Activated naive CD4-positive, alpha-beta T cell treated with anti-CD3 and anti-CD28 coated beads, Interleukin-2, amount 50 U/mL, for 72 hours (primary cell): ENCODE measurements at regions not wholly inside any gene's neighbourhood (a gene's known extent, or its start where the extent isn't known, plus 50 kb on each side); places are given as distances from the start of the nearest gene placed in this dataset.
A peak's percentile ranks its signal among the peaks of the same experiment; 100 is the strongest.
"Not testable (repeated sequence)": the region's sequence is repeated elsewhere in the genome, so short reads cannot be mapped to it uniquely, and the experiment has no call there.

ENCODE experiments used
- ATAC-seq, 2 donors: fragments of 150-1000 bp; cut with Tn5 transposase; 2 replicates each; pipeline ENCODE4 v1.10.0; 2021; ENCODE audit warnings: mild to moderate bottlenecking in 2 of 2, moderate library complexity in 2 of 2
- DNase-seq, 2 donors: peaks; one replicate each; pipeline ENCODE4 v3.0.0; 2021 to 2022; ENCODE audit warnings: low spot score in 2 of 2
- H3K27ac Mint-ChIP-seq, 2 donors: one replicate each; pipeline ENCODE4 v1.8.0; 2022; ENCODE audit warnings: mild to moderate bottlenecking in 2 of 2, mixed read lengths in 2 of 2
- H3K36me3 Mint-ChIP-seq, 2 donors: one replicate each; pipeline ENCODE4 v1.8.0; 2022; ENCODE audit warnings: mixed read lengths in 2 of 2
- H3K9me3 Mint-ChIP-seq, 2 donors: one replicate each; pipeline ENCODE4 v1.8.0; 2022; ENCODE audit warnings: mixed read lengths in 2 of 2

DNA sequence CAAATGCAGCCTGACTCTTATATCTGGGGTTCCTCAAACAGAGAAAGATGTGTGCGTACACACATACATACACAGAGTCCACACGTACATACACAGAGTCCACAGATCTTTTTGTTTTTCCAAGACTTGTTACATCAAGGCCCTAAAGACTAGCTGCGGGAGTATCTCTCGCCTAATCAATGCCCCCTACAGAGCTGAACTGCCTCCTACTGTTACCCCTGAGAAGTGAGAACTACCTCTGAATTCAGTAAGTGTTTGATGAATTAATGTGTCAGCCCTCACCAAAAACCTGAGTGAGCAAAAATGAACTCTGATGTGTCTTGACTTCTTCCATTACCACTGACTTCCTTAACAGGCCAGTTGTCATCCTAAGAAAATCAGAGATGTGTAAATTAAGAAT, 351.2 kb downstream of the HHIPL2 start:
- H3K27ac Mint-ChIP-seq: no peak overlapping the region
- DNase-seq (no peak), ATAC-seq (no peak)
- peaks cover 0 to 6% of the 10 kb centered on the region in 2 donors for H3K36me3 Mint-ChIP-seq
- peaks cover 0 to 2% of the 10 kb centered on the region in 2 donors for H3K9me3 Mint-ChIP-seq

DNA sequence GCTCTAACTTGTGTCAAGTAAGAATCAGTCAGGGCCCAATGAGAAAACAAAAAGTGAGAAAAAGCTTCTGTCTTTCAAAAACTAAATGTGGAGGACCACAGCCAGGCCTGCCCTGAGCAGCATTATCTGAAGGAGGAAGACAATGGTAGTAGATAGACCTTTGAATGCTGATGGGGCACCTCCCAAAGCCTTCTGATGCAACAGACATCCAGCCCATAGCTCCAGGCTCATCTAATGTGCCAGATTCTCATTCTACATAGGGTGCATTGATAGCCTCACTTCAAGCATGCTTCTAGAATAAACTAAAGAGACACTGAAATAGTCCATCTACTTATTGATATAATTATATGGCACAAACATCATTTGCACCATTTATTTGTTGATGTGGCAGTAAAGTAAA, 351.6 kb downstream of the HHIPL2 start:
- ATAC-seq (no peak), DNase-seq (no peak)
- Mint-ChIP-seq H3K36me3 (peaks cover 0 to 11% of the 10 kb centered on the region in 2 donors), H3K9me3 (peaks cover 0 to 6% of the 10 kb centered on the region in 2 donors), H3K27ac (no peak overlapping the region)

GRCh38 chr1:222195857-222196256, 352.0 kb downstream of the HHIPL2 start:
- H3K27ac Mint-ChIP-seq: no peak overlapping the region
- H3K9me3 Mint-ChIP-seq: peaks cover 0 to 6% of the 10 kb centered on the region in 2 donors
- ATAC-seq (peak in 1 of 2 donors; percentile 88), DNase-seq (no peak)
- peaks cover 0 to 11% of the 10 kb centered on the region in 2 donors for H3K36me3 Mint-ChIP-seq

DNA sequence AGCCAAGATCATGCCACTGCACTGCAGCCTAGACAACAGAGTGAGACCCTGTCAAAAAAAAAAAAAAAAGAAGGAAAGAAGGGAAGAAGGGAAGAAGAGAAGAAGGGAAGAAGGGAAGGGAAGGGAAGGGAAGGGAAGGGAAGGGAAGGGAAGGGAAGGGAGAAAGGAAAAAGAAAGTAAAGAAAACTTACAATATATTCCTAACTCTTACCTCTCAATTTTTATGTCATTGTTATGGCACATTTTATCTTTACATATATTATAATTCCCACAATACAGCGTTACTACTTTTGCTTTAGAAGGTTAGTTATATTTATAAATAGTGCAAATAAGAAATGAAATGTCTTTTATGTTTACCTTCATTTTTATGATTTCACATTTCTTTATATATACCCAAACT, 358.7 kb downstream of the HHIPL2 start:
- H3K9me3 Mint-ChIP-seq: peaks cover 0 to 6% of the 10 kb centered on the region in 2 donors
- DNase-seq (no peak), ATAC-seq (no peak)
- H3K27ac Mint-ChIP-seq: no peak overlapping the region
- peaks cover 0 to 11% of the 10 kb centered on the region in 2 donors for H3K36me3 Mint-ChIP-seq

- DNase-seq (no peak), ATAC-seq (no peak)
- Mint-ChIP-seq H3K9me3 (peaks cover 0 to 6% of the 10 kb centered on the region in 2 donors), H3K36me3 (peaks cover 3 to 11% of the 10 kb centered on the region in 2 donors), H3K27ac (no peak overlapping the region)
These were observed 360.2 kb downstream of the HHIPL2 start for GRCh38 chr1:222187566-222188332.

DNA sequence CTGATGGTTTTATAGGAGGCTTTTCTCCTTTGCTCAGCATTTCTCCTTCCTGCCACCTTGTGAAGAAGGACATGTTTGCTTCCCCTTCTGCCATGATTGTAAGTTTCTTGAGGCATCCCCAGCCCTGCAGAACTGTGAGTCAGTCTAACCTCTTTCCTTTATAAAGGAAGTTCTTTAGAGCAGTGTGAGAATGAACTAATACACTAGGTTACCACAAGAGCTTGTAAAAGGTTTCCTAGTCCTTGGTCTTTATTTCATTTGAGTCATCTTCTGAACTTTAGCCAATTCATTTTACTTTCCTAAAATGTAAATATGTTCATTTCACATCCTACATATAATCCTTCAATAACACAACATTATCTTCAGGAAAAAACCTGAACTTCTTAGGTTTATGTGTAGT, 365.3 kb downstream of the HHIPL2 start:
- H3K27ac Mint-ChIP-seq: no peak overlapping the region
- ATAC-seq (peak in 1 of 2 donors; percentile 65), DNase-seq (no peak)
- peaks cover 6 to 9% of the 10 kb centered on the region in 2 donors for H3K36me3 Mint-ChIP-seq
- H3K9me3 Mint-ChIP-seq: peaks cover 3 to 4% of the 10 kb centered on the region in 2 donors

DNA sequence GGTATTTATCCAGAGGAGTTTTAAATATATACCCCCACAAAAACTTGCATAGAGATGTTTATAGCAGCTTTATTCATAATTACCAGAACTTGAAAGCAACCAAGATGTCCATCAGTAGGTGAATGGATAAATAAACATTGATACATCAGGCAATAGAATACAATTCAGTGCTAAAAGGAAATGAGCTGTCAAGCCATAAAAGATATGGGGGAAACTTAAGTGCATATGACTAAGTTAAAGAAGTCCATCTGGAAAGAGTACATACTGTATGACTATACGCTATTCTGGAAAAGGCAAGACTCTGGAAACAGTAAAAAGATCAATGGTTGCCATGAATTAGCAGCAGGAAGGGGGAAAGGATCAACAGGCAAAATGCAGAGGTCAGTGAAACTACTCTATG, 366.7 kb downstream of the HHIPL2 start:
- no peak for DNase-seq

DNA sequence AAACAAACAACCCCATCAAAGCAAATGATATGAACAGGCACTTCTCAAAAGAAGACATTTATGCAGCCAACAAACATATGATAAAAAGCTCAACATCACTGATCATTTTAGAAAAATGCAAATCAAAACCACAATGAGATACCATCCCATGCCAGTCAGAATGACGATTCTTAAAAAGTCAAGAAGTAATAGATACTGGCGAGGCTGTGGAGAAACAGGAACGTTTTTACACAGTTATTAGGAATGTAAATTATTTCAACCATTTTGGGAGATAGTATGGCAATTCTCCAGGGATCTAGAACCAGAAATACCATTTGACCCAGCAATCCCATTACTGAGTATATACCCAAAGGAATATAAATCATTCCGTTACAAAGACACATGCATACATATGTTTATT, 370.4 kb downstream of the HHIPL2 start:
- ATAC-seq, DNase-seq, H3K27ac Mint-ChIP-seq: not testable (repeated sequence)
- peaks cover 4 to 19% of the 10 kb centered on the region in 2 donors for H3K36me3 Mint-ChIP-seq
- peaks cover 8 to 13% of the 10 kb centered on the region in 2 donors for H3K9me3 Mint-ChIP-seq

More for the DNA sequence above, 366.7 kb downstream of the HHIPL2 start:
- Mint-ChIP-seq H3K36me3 (peaks cover 7 to 9% of the 10 kb centered on the region in 2 donors), H3K27ac (no peak overlapping the region), H3K9me3 (peaks cover 3 to 4% of the 10 kb centered on the region in 2 donors)
- ATAC-seq: no peak

DNA sequence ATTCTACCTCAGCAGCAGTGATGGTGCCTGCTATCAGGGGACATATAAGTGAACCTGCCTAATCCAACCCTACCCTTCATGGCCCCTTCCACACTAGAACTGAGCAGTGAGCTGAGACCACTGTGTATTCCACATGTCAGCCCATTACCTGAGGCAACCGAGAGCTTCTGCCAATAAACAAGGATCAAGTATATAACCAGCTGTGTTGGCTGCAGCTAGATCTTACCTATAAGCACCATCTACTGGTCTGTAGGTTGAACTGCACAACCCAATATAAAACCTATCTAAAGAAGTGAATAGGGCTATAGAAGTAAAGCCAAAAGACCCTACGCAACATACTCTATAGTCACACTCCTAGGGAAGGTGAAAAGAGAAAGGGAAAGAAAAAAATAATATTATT, 376.9 kb downstream of the HHIPL2 start:
- no peak for DNase-seq
- no peak for ATAC-seq
- Mint-ChIP-seq H3K27ac (no peak overlapping the region), H3K36me3 (peaks cover 9 to 30% of the 10 kb centered on the region in 2 donors), H3K9me3 (peaks cover 20% of the 10 kb centered on the region in 2 donors)

DNA sequence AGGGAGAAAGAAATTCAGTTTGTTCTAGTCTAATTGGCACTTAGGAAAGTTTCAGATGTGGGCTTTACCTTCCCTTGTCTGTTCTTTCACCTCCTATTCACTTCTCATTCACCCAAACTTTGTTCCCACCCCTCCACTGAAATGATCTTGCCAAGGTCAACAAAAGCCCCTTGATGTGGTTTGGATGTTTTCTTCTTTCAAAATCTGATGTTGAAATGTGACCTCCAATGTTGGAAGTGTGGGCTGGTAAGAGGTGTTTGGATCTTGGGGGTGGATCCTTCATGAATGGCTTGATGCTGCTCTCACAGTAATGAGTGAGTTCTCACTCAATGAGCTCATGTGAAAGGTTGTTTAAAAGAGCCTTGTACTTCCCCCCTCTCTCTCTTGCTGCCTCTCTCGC, 379.3 kb downstream of the HHIPL2 start:
- no peak for ATAC-seq
- peaks cover 9 to 25% of the 10 kb centered on the region in 2 donors for H3K36me3 Mint-ChIP-seq
- DNase-seq: no peak
- no peak overlapping the region for H3K27ac Mint-ChIP-seq
- H3K9me3 Mint-ChIP-seq: peaks cover 16 to 17% of the 10 kb centered on the region in 2 donors

DNA sequence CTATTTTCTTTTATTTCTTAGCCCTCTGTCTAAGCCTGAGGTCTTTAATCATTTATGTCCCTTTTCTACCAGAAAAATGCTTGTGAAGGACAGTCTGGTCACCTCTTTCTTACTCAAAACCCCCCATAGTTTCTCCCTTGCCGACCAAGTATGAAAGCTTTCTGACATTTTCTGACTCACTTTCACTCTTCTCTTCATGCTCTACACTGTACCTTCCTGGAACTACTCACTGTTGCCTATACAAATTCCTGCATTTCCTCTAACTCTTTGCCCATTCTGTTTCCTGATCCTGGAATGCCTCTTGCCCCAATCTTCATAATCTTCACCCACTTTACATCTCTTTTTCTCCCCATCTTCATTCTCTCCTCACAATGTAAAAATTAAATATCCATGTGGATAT, 380.0 kb downstream of the HHIPL2 start:
- ATAC-seq (no peak), DNase-seq (no peak)
- H3K36me3 Mint-ChIP-seq: peaks cover 9 to 25% of the 10 kb centered on the region in 2 donors
- H3K27ac Mint-ChIP-seq: no peak overlapping the region
- H3K9me3 Mint-ChIP-seq: peaks cover 16% of the 10 kb centered on the region in 2 donors

DNA sequence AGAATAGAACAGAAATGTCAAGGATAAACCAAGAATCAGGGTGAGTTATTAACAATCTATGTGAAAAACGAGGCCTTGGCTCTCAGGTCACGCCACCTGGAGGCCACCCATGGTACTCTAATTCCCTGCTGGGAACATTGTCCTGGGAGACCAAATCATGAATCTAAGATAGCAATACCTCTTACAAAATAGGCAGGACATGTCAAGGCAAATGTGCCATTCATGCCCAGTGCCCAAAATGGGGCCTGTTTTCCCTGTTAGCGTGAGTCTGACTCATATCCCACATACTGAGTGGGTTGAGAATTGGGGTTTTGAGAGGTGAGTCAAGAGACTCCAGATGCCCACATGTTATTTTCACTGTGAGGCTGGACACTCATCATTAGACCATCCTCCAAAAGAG, 380.8 kb downstream of the HHIPL2 start:
- peaks cover 4 to 20% of the 10 kb centered on the region in 2 donors for H3K36me3 Mint-ChIP-seq
- H3K9me3 Mint-ChIP-seq: peaks cover 10 to 13% of the 10 kb centered on the region in 2 donors
- peak; percentile 74 to 98 for ATAC-seq
- no peak for DNase-seq
- no peak overlapping the region for H3K27ac Mint-ChIP-seq

DNA sequence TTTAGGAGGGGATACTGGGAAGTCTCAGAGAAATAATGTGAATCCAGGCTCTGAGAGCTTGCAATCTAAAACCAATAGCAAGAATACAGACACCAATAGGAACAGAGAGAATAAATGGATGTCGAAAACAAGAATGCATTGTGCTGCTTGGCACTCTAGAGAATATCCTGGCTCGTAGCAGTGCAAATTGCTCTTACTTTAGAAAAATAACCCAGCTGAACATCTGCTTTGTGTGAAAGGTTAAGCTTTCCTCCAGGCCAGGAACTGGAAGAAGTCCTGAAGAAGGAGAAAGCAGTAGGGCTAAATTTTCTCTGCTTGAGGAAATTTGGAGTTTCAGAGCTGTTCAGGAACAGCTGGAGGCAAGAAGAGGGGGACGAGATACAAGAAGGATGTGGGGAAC, 382.3 kb downstream of the HHIPL2 start:
- no peak for DNase-seq
- peak overlapping the region in 1 of 2 donors; percentile 36 for H3K27ac Mint-ChIP-seq
- ATAC-seq: no peak
- peaks cover 0 to 16% of the 10 kb centered on the region in 2 donors for H3K36me3 Mint-ChIP-seq
- peaks cover 7 to 10% of the 10 kb centered on the region in 2 donors for H3K9me3 Mint-ChIP-seq

DNA sequence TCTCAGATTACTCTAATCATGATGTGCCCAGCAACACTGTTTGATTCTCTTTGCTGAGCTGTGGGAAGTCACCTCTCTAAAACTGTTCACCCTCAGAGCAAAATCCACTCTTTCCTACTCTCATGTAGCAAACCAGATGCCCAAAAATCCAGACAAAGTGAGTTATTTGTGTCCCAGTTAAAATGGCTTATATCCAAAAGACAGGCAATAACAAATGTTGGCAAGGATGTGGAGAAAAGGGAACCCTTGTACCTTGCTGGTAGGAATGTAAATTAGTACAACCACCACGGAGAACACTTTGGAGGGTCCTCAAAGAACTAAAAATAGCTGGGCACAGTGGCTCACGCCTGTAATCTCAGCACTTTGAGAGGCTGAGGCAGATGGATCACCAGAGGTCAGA, 384.0 kb downstream of the HHIPL2 start:
- peaks cover 0 to 6% of the 10 kb centered on the region in 2 donors for H3K36me3 Mint-ChIP-seq
- peaks cover 0 to under 1% of the 10 kb centered on the region in 2 donors for H3K9me3 Mint-ChIP-seq
- DNase-seq (no peak), ATAC-seq (no peak)
- no peak overlapping the region for H3K27ac Mint-ChIP-seq

DNA sequence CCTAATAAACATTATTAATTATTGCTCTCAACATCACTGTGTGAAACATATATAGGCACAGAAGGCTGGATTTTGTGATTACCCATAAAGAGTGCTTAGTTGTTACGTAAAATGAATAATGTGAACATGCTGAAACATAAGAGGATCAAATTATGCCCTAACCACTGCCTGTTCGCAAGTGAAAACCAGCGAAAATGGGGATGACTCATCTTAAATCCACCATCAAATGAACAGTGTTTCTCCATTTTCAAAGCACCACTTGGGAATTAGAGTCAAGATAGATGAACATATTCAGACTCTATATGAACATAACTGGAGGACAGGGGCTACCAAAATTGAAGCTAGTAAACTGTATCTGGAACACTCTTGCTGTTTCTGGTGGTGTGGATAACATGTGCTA, 386.2 kb downstream of the HHIPL2 start:
- no peak for DNase-seq
- Mint-ChIP-seq H3K27ac (no peak overlapping the region), H3K36me3 (peaks cover 0 to 20% of the 10 kb centered on the region in 2 donors), H3K9me3 (peaks cover 14 to 15% of the 10 kb centered on the region in 2 donors)
- ATAC-seq: no peak

GRCh38 chr1:222157612-222158011, 390.3 kb downstream of the HHIPL2 start:
- Mint-ChIP-seq H3K9me3 (peaks cover 14 to 15% of the 10 kb centered on the region in 2 donors), H3K27ac (no peak overlapping the region), H3K36me3 (peaks cover 0 to 14% of the 10 kb centered on the region in 2 donors)
- ATAC-seq (no peak), DNase-seq (no peak)

- H3K9me3 Mint-ChIP-seq: peaks cover 0 to 3% of the 10 kb centered on the region in 2 donors
- ATAC-seq: no peak
- no peak for DNase-seq
- H3K36me3 Mint-ChIP-seq: no peaks in the 10 kb centered on the region
- H3K27ac Mint-ChIP-seq: no peak overlapping the region
These were observed 398.3 kb upstream of the DUSP10 start for GRCh38 chr1:222140206-222140605.

DNA sequence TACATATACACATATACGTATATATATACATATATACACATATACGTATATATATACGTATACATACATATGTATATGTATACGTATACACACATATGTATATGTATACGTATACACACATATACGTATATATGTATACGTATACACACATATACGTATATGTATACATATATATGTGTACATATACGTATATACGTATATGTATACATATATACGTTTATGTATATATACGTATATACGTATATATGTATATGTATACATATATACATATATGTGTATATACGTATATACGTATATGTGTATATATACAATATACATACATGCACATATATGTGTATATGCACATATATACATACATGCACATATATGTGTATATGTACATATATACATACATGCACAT, 396.2 kb upstream of the DUSP10 start:
- Mint-ChIP-seq H3K9me3 (peaks cover 3 to 7% of the 10 kb centered on the region in 2 donors), H3K27ac (no peak overlapping the region), H3K36me3 (peaks cover 0 to 16% of the 10 kb centered on the region in 2 donors)
- DNase-seq (no peak), ATAC-seq (no peak)
